ENCODE measurements at regions not wholly inside any gene's neighbourhood (a gene's known extent, or its start where the extent isn't known, plus 50 kb on each side); places are given as distances from the start of the nearest gene placed in this dataset.

DNA sequence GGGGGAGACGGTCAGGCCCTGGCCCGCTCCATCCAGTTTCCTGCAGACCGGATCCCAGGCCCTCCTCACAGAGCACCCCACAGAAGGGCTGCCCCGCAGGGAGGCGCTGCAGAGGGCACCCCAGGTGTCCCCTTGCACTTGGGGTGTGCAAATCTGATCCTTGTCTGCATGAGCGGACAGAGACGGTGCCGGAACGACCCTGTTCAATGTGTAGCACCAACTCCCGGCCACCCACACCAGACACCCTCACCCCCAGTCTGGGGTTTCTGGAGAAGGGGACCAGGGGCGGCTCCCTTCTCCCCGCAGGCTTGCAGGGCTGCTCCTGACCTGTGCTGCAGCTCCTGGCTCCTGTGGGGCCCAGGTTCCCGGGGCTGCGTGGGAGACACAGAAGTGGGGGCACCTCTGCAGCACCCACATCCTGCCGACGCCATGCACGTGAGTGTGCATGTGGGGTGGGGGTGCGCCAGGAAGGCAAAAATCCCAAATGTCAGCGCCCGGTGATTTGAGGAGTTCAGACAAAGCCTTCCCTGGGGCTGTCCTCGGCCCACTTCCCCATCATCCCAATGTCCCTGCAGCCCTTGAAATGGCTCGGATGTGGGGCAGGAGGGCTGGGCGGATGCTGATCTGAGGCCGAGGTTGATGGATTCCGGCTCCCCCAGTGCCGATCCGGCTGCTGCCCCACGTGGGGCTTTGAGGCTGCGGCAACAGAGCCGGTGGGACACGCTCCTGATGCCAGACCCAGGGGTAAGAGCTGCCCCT lies 85.3 kb upstream of the BHLHE23 start:
- no peaks in the 10 kb centered on the region for H3K9me1 ChIP-seq (replicated peaks; ENCODE audit: control insufficient read depth, extremely low read depth, insufficient read depth, low read length)
- H3K36me3 ChIP-seq (ENCODE audit: control insufficient read depth in 2 of 2, extremely low read depth in 1 of 2, insufficient read depth in 2 of 2, low read length in 2 of 2): no peaks in the 10 kb centered on the region
- H3K4me3 ChIP-seq (replicated peaks in 1 of 3; ENCODE audit: insufficient read depth in 1 of 3, low read depth in 1 of 3, low read length in 3 of 3): no peak overlapping the region
- H3K9me3 ChIP-seq (replicated peaks; ENCODE audit: control insufficient read depth, insufficient read depth, low read length): no peaks in the 10 kb centered on the region
- intact Hi-C loops (cut with micrococcal nuclease) (no loop called here), dilution Hi-C loops (cut with MboI; ENCODE audit: extremely low pct_ligation_motif_present, low sequenced_read_pairs) (no loop called here)
- ChIA-PET CTCF (no interaction called here), POLR2A (interaction anchor here (0.7 kb wide), 1 partner anchor 494 kb away, joined by 7 read pairs; no protein-coding TSS in a partner anchor)
- H3K4me1 ChIP-seq (ENCODE audit: control insufficient read depth, extremely low read depth, insufficient read depth, low read length): no peaks in the 10 kb centered on the region
- no peaks in the 10 kb centered on the region for H3K79me2 ChIP-seq (ENCODE audit: control insufficient read depth, insufficient read depth, low read length)
- no TSS peak for BruUV-seq (replicated peaks)
- no peaks in the 10 kb centered on the region for H3K27me3 ChIP-seq (ENCODE audit: control insufficient read depth in 2 of 2, insufficient read depth in 2 of 2, low read length in 2 of 2)
- FAIRE-seq: no peak
- no peak overlapping the region for H3K9ac ChIP-seq (replicated peaks; ENCODE audit: extremely low read depth, insufficient read depth, low read length)
- H3K27ac ChIP-seq (ENCODE audit: insufficient read depth, low read depth, low read length): no peak overlapping the region
- H2AFZ ChIP-seq (ENCODE audit: low read depth, low read length): no peak overlapping the region
- H3K4me2 ChIP-seq (ENCODE audit: insufficient read depth, low read length): no peak overlapping the region
- no peaks in the 10 kb centered on the region for H4K20me1 ChIP-seq (replicated peaks; ENCODE audit: control insufficient read depth, extremely low read depth, insufficient read depth, low read length)
- no peak for TF ChIP-seq EZH2 (IDR thresholded peaks at IDR 0.05; ENCODE audit: borderline replicate concordance, low read depth, low read length, severe bottlenecking)
- TF ChIP-seq GATA2 (IDR thresholded peaks at IDR 0.05; ENCODE audit: insufficient read depth, insufficient read length, low read depth, low read length): no peak
- no peak for DNase-seq (ENCODE audit: low read depth, low spot score)

DNA sequence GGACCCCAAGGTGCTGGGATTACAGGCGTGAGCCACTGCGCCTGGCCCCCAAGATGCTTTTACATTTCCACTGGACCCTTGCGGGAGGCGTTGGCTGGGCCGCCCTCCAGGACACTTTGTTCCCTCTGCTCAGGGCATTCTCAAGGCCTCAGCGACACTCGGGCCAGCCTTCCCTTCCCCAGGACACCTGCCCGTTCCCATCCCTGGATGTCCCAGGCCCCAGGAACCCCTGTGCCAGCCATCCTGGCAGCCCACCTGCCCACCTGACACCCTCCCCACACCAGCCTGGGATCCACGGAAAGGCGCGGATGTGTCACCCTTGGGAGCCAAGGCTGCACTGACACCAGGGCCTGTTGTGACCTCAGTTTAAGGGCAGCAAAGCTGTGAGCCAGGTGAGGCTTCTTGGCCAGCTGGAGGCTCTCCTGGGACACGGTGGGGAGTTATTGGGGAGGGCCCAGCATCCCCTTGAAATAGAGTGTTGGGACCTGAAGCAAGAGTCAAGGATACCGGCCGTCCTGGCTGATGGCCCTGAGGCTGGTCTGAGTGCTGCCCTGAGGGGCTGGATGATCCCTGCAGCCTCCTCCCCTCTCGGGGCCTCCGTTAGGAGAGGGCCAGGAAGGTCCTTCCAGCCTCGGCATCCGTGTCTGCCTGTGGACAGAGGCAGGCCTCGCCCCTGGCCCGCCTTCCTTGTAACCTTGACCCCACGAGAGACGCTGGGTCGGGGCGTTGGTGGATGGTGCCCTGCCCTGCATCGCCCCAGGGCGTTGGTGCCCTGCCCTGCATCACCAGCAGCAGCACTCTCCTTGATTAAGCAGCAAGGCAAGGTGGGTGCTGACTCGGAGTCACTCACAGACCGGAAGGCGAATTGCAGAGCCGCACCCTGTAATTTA lies 84.2 kb upstream of the BHLHE23 start:
- CTCF ChIA-PET: no interaction called here
- no peak for FAIRE-seq

More for the DNA sequence above, 84.2 kb upstream of the BHLHE23 start:
- no peaks in the 10 kb centered on the region for H3K79me2 ChIP-seq (ENCODE audit: control insufficient read depth, insufficient read depth, low read length)
- intact Hi-C loops (cut with micrococcal nuclease) (no loop called here), dilution Hi-C loops (cut with MboI; ENCODE audit: extremely low pct_ligation_motif_present, low sequenced_read_pairs) (no loop called here)
- no peak overlapping the region for H2AFZ ChIP-seq (ENCODE audit: low read depth, low read length)
- BruUV-seq (replicated peaks): no TSS peak
- no peak overlapping the region for H3K4me2 ChIP-seq (ENCODE audit: insufficient read depth, low read length)
- no peak overlapping the region for H3K27ac ChIP-seq (ENCODE audit: insufficient read depth, low read depth, low read length)
- no peak for DNase-seq (ENCODE audit: low read depth, low spot score)
- POLR2A ChIA-PET: interaction anchor here (0.7 kb wide), 1 partner anchor 493 kb away, joined by 7 read pairs; no protein-coding TSS in a partner anchor
- no peaks in the 10 kb centered on the region for H3K36me3 ChIP-seq (ENCODE audit: control insufficient read depth in 2 of 2, extremely low read depth in 1 of 2, insufficient read depth in 2 of 2, low read length in 2 of 2)
- H4K20me1 ChIP-seq (replicated peaks; ENCODE audit: control insufficient read depth, extremely low read depth, insufficient read depth, low read length): no peaks in the 10 kb centered on the region
- no peak overlapping the region for H3K4me3 ChIP-seq (replicated peaks in 1 of 3; ENCODE audit: insufficient read depth in 1 of 3, low read depth in 1 of 3, low read length in 3 of 3)
- no peaks in the 10 kb centered on the region for H3K9me3 ChIP-seq (replicated peaks; ENCODE audit: control insufficient read depth, insufficient read depth, low read length)
- H3K27me3 ChIP-seq (ENCODE audit: control insufficient read depth in 2 of 2, insufficient read depth in 2 of 2, low read length in 2 of 2): no peaks in the 10 kb centered on the region
- TF ChIP-seq FOS (IDR thresholded peaks at IDR 0.05; ENCODE audit: borderline replicate concordance, insufficient read depth, low read length): no peak
- TF ChIP-seq EZH2 (IDR thresholded peaks at IDR 0.05; ENCODE audit: borderline replicate concordance, low read depth, low read length, severe bottlenecking): no peak
- TF ChIP-seq, protein P1, sequence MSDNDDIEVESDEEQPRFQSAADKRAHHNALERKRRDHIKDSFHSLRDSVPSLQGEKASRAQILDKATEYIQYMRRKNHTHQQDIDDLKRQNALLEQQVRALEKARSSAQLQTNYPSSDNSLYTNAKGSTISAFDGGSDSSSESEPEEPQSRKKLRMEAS (IDR thresholded peaks at IDR 0.05; ENCODE audit: insufficient read depth, insufficient read length): no peak
- TF ChIP-seq GATA2 (IDR thresholded peaks at IDR 0.05; ENCODE audit: insufficient read depth, insufficient read length, low read depth, low read length): no peak
- no peak for TF ChIP-seq MYC (IDR thresholded peaks at IDR 0.05; ENCODE audit: low read depth, low read length)
- TF ChIP-seq, protein P2, sequence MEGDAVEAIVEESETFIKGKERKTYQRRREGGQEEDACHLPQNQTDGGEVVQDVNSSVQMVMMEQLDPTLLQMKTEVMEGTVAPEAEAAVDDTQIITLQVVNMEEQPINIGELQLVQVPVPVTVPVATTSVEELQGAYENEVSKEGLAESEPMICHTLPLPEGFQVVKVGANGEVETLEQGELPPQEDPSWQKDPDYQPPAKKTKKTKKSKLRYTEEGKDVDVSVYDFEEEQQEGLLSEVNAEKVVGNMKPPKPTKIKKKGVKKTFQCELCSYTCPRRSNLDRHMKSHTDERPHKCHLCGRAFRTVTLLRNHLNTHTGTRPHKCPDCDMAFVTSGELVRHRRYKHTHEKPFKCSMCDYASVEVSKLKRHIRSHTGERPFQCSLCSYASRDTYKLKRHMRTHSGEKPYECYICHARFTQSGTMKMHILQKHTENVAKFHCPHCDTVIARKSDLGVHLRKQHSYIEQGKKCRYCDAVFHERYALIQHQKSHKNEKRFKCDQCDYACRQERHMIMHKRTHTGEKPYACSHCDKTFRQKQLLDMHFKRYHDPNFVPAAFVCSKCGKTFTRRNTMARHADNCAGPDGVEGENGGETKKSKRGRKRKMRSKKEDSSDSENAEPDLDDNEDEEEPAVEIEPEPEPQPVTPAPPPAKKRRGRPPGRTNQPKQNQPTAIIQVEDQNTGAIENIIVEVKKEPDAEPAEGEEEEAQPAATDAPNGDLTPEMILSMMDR (IDR thresholded peaks at IDR 0.05; ENCODE audit: extremely low read depth in 1 of 2, insufficient read depth in 1 of 2, low read depth in 1 of 2, low read length in 2 of 2): no peak
- TF ChIP-seq POLR2A (IDR thresholded peaks at IDR 0.05; ENCODE audit: low read depth, low read length): no peak
- TF ChIP-seq JUN (IDR thresholded peaks at IDR 0.05; ENCODE audit: borderline replicate concordance, insufficient read depth, insufficient read length, low read depth): no peak
- H3K9ac ChIP-seq (replicated peaks; ENCODE audit: extremely low read depth, insufficient read depth, low read length): no peak overlapping the region
- no peaks in the 10 kb centered on the region for H3K9me1 ChIP-seq (replicated peaks; ENCODE audit: control insufficient read depth, extremely low read depth, insufficient read depth, low read length)
- H3K4me1 ChIP-seq (ENCODE audit: control insufficient read depth, extremely low read depth, insufficient read depth, low read length): no peaks in the 10 kb centered on the region
